ENCODE measurements at regions not wholly inside any gene's neighbourhood (a gene's known extent, or its start where the extent isn't known, plus 50 kb on each side); places are given as distances from the start of the nearest gene placed in this dataset.
"Not testable (repeated sequence)": the region's sequence is repeated elsewhere in the genome, so short reads cannot be mapped to it uniquely, and the experiment has no call there.

DNA sequence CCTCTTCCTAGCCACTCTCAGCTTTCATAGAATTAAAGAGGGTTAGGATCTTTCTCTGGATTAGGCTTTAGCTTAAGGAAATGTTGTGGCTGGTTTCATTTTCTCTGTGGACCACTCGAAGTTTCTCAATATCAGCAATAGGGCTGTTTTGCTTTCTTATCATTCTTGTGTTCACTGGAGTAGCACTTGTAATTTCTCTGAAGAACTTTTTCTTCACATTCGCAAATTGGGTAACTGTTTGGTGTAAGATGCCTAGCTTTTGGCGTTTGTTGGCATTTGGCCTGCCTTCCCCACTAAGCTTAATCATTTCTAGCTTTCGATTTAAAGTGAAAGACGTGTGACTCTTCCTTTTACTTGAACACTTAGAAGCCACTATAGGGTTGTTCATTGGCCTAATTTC, 210.8 kb upstream of the PROX1 start:
- DNase-seq (ENCODE audit: low read depth in 2 of 2): no peak

DNA sequence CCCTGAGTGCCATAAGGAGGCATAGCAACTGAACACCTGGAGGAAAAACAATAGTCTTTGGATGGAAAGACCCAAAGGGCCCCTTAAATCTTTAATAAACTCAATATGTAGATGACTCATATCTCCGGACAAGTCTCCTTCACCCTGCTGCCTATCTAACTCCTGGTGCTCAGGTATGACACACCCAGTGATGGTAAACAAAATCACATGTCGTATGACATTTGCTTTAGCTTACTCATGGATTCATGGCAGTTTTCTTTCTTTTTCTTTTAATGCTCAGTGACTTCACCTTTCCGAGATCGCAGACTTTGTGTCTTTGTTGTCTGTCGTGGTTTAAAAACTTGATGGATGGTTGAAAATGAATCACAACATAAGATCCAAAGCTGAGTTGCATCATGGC, 208.5 kb upstream of the PROX1 start:
- DNase-seq (ENCODE audit: low read depth in 2 of 2): no peak

DNA sequence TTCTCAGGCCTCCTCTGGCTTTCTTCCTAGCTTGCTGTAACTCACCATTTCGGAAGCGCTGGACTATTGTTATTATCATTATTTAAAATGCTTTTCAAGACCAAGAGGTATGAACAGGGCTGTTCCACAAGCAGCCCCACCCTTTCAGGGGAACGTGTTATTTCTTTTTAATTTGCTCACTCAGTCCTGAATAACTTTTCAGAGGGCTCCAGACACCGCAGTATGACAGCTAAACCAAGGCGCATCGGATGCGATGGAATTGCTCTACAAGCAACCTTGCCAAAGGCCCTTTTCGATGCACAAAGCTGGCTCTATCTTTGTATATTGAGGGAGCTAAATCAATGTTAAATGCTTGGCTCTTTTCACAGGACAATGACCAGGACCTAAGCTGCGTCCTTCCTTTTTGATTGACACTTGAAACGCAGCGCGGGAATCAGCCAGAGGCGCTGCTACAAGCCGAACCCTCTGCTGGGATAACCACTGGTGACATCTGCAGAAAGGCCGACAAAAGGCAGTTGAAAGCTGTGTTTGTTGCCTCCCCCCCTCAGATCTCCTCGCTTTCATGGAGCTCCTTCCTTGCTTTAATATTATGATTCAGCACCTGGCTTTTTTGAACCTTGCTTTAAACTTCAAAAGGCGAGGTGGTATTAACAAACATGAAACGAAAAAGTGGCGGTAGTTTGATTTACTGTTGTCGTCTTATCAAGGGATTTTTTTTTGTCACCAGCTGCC, 204.7 kb upstream of the PROX1 start:
- DNase-seq (ENCODE audit: low read depth in 2 of 2): no peak

DNA sequence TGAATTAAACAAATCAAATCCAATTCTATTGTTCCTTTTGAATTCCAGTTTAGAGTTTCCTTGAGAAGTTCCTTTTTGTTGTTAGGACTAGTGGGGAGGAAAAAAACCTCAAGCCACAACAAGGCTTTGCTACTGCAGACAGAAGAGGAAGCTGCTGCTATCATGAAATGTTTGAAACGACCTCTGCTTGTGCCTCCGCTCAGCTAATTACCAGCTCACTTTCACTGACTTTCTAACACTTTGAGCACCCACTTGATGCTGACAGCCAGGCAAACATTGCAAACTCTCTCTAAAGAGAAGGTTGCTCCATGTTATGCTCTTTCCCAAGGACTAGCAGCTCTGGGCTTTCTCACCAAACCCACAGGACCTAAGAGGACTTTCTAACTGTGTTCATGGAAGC, 203.9 kb upstream of the PROX1 start:
- DNase-seq (ENCODE audit: low read depth in 2 of 2): no peak

DNA sequence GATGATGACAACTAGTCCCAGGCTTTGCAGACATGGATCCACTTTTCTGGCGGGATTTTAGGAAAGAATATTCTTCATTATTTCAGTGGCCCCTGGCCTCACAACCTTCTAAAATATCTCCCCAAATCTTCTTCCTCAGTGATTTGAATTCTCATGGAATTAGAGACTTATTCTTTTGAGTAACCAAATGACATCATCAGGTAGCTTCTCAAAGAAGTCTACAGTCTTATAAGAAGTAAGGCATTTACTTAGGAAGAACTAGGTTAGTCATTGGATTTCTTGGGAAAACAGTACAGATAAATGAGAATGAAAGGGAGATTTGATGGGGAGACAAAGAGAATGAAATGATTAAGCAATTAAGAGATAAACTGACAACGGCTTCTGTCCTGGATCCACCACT, 201.1 kb upstream of the PROX1 start:
- DNase-seq (ENCODE audit: low read depth in 2 of 2): no peak

DNA sequence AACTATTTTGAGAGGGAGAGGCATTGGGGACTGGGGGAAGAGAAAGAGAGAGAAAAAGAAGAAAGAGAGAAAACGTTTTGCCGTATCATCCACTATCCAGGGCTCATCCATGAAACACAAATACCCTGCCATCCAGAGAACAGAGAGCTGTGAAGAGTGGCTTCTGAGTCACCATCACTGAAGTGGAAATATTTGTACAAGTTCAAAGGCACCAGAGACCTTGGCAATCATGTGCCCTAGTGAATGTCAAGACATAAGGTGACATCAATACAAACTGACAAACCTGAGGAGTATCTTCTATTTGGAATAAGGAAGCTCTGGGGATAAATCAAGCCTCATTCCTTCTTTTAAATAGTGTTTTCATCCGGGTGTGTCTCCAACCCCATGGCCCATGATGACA, 197.2 kb upstream of the PROX1 start:
- DNase-seq (ENCODE audit: low read depth in 2 of 2): no peak

DNA sequence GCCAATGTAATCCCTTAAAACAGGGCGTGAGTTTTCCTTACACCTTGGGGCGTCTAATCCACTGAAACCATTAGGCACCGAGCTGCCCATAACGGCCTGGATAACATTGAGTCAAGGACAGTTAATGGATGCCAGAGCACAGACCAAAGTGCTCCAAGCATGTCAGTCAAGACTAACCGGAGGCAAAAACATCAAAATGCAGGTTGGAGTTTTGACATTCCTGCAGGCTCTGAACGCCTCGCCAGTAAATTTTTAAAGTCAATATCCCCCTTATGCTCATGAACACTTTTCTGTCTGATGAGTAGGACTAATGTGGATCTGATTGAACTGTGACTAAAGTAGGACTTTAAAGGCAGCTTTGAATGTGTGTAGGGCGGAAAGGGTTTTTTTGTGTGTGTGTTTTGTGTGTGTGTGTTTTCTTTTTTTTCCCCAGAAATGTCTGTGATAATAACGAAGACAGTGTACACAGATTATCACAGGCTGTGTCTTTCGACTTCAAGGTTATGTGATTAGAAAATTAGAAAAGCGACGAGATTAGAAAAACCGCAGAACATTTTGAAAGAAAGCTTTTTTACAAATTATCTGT, 194.2 kb upstream of the PROX1 start:
- no peak for DNase-seq (ENCODE audit: low read depth in 2 of 2)

DNA sequence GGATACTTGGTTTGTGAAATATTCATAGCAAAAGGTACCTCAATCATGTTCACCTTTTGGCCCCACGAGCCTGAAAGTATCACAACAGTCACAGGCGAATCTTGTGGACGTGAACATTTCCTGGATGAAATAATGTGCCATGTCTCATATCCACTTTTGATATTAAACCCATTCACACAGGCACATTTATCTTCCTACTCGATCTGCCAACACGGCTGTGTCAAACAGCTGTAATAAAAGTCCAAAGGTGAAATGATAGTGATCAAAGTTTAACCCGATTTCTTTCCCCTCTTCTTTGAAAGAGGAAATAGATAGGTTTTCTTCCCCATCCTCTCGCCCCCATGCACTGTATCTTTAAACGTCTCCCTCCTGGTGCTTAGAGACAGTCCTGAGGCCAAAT, 191.2 kb upstream of the PROX1 start:
- DNase-seq (ENCODE audit: low read depth in 2 of 2): no peak

DNA sequence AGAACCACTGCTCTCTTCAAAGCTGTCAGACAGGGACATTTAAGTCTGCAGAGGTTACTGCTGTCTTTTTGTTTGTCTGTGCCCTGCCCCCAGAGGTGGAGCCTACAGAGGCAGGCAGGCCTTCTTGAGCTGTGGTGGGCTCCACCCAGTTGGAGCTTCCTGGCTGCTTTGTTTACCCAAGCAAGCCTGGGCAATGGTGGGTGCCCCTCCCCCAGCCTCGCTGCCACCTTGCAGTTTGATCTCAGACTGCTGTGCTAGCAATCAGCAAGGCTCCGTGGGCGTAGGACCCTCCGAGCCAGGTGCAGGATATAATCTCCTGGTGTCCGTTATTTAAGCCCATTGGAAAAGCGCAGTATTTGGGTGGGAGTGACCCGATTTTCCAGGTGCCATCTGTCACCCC, 179.5 kb upstream of the PROX1 start:
- DNase-seq (ENCODE audit: low read depth in 2 of 2): not testable (repeated sequence)

DNA sequence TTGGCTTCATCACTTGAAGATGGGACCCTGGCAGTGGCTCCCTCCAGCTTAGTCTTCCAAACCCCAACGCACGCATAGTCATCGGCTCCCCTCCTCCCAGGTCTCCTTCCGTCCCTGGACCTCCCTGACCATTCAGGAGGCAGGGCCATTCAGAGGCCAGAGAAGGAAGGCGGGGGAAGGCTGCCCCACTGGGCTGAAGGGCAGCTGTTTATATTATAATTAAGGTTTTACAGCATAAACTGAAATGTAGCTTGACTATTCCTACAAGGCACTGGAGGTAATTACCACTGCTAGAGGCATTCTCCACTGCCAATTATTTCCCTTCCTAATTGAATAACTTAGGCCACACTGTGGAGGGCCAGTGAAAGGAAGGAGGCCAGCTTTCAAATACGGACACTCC, 170.6 kb upstream of the PROX1 start:
- no peak for DNase-seq (ENCODE audit: low read depth in 2 of 2)

DNA sequence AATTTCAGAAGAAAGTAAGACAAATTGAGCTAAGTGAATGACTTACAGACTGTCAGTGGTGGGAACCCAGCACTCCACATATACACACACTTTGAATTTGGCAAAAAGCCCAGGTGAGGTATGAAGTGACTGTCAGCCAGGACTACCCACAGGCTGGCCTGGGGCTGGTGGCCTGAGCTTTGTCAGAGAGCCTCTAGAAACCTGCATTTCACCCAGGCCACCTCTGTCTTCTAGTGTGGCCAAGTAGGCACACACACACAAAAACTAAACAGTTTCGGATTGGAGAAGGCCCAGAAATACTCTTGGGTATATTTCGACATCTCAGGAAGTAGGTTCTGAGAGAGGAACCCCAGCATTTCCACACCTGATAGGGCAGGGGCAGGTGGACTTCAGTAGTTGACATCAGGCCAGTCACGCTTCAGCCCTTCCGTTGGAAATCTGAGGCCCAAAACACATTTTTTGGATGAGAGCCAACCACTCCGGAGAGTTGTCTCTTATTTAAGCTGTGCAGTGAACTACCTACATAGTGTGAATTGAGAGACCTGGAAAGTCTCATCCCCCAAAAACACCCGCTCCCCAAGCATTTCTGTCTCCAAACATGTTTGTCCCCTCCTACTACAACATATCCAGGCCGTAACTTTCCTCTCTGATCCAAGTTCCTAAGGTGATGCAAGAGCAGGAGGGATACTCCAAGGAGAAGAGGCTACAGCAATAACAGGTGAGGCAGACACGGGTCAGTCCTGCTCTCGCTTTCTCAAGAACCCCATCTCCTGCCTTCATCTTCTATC, 167.2 kb upstream of the PROX1 start:
- DNase-seq (ENCODE audit: low read depth in 2 of 2): no peak

DNA sequence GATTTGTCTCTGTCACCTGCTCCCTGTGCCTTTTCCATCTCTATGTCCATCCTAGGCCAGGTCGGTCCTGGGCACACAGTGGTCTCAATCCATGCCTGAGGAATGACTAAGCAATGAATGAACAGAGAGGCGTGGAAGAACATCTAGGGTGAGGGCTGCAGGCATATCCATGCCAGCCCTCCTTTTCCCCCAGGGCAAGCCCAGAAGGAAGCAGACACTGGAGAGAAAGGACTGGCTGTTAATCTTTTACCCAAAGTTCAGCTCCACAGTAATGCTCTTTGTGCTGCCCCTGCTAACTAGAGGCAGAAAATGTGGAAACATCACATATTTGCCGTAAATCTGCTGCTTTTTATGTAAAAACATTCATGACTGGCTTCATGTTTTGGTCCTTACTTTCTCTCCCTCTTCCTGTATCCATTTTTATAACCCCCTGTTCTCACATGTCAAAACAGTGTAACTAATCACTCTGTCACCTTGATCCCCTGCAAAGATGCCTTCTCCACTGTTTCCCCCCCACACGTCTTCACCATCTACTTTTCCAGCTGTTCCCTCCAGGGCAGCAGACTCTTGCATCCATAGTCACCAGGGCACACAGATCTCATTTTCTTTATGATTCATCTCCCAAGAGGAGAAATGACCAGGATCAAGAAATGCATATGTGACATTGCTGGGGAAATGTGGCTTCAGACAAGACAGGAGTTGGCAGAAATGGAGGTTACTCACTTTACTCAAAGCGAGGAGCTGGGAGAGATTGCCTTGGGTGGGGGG, 166.4 kb upstream of the PROX1 start:
- no peak for DNase-seq (ENCODE audit: low read depth in 2 of 2)

DNA sequence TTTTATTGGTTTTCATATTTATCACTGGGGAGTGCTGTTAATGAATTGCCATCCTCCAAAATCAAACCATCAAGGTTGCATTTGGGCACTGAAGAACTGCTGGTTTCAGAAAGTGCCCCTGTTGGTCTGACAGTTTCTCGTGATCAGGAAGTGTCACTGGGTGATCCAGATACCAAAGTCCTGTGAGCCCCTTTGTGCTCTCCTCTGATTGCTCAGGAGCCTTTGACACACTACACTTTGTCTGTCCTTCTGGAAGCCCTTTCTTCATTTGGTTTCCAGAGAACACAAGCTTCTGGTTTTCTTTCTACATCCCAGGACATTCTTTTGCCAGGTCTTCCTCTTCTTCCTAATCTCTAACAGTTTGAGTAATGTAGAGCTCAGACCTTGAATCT, 165.8 kb upstream of the PROX1 start:
- no peak for DNase-seq (ENCODE audit: low read depth in 2 of 2)

DNA sequence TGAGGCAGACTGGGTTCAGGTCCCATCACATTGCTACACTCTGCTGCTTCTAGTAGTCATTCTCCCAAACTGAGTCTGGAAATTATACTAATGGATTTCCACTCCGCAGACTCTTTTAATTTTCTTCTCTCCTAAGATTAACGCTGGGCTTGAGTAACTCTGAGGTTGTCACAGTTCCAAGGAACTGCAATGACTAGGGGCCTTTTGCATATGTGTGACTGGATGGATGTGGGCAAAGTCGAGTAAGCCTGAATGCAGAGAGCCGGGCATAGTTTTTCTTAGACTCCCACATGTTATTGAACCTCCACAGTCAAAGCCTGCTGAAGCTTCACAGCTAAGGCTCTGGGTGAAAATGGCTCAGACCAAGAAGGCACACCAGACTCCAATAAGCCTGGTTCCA, 160.9 kb upstream of the PROX1 start:
- no peak for DNase-seq (ENCODE audit: low read depth in 2 of 2)

DNA sequence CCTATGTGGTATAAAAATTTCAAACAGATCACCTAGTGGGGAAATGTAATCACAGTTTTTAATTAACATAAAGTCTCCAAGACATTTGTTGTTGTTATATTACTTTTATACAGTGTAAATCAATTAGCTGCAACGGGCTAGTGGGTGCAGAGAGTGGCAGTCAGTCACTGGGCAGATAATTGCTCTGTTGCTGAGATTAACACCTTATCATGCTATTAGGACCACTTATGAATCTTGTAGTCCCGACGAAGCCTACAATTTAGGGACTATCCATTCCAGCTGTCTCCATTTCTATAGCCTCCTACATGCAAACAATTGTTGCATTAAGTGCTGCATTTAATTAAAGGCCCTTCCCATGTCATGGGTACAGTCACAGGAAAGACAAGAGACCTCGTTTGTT, 158.9 kb upstream of the PROX1 start:
- DNase-seq (ENCODE audit: low read depth in 2 of 2): no peak

DNA sequence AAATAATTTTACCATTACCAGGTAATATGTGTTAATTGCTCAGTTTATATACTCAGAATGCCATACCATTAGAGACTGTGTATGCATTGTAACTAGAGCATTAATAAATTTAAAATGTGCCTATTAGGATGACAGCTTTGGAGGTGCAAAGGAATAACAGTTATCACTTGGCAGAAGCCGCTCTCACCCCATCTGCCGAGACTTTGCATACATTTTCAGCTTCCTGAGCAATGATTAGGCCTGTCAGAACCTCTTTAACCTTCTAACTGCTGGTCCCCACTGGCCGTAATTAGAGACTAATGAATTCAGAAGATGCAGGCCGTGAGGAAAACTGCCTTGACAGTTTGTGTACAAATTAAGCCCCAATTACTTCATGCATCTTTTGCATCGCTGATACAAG, 158.0 kb upstream of the PROX1 start:
- no peak for DNase-seq (ENCODE audit: low read depth in 2 of 2)

DNA sequence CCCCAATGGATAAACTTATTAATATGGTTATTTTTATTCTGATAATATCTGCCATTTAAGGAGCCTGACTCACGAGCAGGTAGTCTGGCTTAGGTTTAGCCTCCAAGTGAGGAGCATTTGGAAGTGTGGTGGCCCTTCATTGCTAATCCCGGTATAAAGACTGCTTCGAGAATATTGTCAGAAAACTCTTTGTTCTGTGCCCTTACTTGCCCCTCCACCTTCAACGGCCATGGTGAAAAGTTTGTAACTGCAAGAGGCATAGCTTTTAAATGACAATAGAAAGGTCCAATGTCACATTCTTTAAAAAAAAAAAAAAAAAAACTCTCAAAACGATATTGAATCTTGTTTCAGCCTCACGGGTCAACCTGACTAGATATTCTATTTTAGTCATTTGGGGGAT, 157.4 kb upstream of the PROX1 start:
- DNase-seq (ENCODE audit: low read depth in 2 of 2): no peak

DNA sequence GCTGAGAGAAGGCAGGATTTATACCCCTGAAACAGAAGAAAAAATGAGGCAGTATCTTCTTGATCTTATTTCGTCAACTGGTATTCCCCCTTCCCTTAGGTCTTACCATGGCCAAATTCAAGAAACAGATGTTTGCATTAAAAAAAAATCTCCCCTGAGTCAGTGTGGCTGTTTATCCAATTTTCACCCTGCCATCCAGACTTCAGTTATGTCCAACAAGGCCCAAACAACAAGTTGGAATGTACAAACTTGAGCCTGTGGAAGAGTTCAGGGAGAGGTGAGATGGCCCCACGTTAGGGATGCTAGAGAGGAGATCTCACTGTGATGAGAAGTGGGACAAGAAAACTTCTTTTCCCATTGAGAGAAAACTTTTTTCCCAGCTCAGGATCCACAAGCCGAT, 147.2 kb upstream of the PROX1 start:
- DNase-seq (ENCODE audit: low read depth in 2 of 2): no peak

DNA sequence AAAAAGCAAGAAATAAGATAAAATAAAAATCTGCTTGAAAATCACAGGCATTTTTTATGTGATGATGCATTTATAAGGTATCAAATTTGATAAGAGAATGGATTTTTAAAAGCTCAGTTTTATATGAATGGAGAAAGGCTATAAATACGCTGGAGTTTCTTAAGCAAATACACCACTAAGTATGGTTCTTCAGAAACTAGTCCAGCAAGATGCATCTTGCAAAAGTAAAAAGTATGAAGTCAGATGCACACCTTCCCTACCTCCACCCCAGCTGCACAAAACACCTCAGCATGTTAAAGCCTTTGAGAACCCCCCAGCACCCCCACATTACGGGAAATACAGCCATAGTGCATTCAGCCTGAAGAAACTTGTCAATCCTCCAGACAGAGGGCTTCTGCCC, 143.1 kb upstream of the PROX1 start:
- DNase-seq (ENCODE audit: low read depth in 2 of 2): no peak

DNA sequence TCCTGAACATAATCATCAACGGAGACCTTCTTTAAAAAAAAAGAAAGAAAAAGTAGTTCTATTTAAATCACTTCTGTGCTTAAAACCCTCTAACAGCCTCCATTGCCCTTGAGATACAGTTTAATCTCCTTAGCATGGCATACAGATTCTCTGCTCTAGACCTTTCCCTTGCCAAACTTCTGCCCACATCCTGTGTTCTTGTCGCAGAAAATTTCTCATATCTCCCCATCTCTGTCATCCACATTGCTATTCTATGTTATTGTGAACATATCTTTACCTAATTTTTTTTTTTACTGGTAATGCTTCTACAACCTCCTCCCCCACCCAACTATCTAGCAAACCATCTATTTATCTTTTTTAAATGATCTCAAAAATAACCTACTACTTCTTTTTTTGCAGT, 135.7 kb upstream of the PROX1 start:
- no peak for DNase-seq (ENCODE audit: low read depth in 2 of 2)

DNA sequence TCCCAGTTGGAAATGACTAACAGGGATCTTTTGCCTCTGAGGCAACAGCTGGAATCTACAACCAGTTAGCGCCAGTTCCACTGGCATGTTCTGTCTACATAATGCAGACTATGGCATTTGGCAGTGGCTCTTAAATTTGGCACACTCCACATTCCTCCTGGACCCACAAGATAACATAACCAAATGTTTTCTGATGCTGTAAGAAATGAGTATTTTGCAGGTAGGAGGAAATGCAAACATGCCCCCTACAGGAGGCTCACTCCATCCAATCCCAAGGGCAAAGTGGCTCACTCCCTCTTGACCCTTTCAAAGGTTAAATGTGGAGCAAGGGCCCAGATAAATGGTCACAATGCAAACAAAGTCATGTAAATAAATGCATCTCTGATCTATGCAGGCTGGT, 129.2 kb upstream of the PROX1 start:
- DNase-seq (ENCODE audit: low read depth in 2 of 2): no peak

DNA sequence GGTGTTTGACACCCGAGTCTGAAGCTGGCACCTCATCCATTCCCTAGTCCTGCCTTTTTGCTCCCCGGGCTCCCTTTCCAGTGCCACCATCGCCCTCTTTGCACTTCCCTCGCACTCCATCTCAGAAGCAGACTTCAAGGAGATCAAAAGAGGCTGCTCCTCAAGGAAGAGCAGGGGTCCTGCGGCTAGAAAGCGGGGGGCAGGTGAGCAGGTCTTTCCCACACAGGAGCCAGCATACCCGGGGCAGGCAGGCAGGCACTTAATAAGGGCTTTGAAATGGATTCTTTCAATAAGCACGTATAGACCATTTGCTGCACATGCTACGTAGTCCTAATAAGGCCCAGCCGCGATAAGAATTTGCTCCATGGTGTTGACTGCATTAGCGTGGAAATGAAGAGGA, 125.9 kb upstream of the PROX1 start:
- no peak for DNase-seq (ENCODE audit: low read depth in 2 of 2)

DNA sequence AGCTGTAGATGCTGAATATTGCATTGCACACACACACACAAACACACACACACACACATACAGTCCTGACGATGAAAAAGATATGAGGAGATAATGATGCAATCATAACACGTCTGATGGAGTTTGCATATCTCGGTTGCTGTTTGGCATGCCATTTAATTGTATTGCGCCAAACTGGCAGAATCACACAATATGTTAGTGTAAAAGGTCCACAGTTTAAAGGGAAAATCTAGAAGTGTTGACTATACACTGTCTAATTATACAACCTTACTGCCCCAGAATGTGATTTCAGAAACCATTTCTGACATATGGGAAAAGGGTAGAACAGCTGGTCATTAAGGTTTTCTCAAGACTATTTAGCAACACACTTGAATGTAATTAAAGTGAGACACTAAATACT, 123.7 kb upstream of the PROX1 start:
- no peak for DNase-seq (ENCODE audit: low read depth in 2 of 2)
